ENCODE measurements at regions not wholly inside any gene's neighbourhood (a gene's known extent, or its start where the extent isn't known, plus 50 kb on each side); places are given as distances from the start of the nearest gene placed in this dataset.
"Not testable (repeated sequence)": the region's sequence is repeated elsewhere in the genome, so short reads cannot be mapped to it uniquely, and the experiment has no call there.

DNA sequence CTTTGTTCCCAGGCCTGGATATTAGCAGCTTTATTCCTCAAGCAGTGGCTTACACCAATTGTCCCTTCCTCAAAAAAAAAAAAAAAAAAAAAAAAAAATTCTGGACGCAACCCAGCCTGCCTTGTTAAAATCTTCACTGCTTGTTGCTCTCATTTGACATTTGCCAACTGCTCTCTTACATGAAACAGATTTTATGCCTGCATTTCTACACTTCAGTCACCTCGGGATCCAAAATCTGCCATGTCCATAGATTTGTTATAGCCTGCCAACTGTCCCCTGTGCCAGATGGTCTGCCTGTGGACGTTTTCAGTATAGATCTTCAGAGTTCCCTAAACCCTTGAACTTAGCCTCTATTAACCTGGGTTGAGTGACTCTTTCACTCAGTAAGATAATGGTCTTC is 651.5 kb downstream of the FSCB start:
- DNase-seq (ENCODE audit: low read depth) = no peak

DNA sequence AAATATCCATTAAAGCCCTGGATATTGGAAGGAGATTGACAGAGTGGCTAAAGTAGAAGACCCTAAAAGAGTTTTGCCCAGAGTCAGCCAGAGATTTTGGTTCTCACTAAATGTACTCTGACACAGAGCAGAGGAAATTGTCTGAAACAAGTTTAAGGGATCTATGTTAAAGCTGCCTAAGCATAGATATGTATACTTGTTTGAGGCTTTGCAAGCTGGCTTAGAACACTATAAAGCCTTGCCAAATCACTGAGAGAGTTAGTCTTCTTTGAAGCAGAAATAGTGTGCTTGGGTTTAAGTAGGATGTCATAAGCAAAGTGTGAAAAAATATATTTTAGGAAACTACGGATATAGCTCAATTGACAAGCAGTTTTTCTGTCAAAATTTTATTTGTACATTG is 653.5 kb downstream of the FSCB start:
- DNase-seq (ENCODE audit: low read depth) = no peak

DNA sequence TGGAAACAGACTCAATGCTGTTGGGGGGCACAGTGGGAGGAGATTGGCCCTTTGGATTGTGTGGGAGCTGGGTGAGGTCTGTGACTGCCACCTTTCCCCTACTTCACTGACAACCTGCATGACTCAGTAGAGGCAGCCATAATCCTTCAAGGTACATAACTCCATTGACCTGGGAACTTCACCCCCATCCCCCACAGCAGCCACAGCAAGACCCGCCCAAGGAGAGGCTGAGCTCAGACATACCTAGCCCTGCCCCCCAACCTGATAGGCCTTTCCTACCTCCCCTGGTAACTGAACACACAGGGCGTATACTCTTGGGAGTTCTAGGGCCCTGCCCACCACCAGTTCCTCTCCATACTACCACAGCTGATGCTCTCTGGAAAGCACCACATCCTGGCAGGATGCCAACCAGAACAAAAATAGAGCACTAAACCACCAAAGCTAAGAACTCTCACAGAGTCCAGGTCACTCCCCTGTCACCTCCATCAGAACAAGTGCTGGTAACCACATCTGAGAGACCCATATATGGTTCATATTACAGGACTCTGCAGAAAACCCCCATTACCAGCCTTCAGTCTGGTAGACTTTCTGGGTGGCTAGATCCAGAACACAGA is 703.9 kb downstream of the FSCB start:
- DNase-seq (ENCODE audit: low read depth) = no peak

- peak; percentile 5 for DNase-seq (ENCODE audit: low read depth)
These were observed 711.4 kb downstream of the FSCB start for GRCh38 chr14:43795600-43796228.

DNA sequence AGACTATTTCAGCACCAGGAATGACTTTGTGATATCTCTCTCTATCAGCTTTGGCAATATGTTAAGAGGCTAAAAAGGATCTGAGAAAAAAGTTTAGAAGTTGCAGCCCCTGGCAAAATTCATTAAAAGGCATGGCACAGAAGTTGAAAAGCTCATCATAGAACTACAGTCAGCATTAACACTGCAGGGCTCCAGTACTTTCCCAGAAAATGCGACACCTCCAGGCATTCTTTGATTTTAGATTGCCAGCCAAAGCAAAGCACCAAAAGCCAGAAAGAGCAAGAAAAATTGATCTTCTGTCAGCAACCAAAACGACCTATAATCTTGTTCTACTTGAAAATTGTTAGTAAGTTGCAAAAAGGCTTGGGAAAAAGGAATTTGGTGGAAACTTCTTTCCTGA is 713.5 kb downstream of the FSCB start:
- no peak for DNase-seq (ENCODE audit: low read depth)

GRCh38 chr14:43792980-43793379 is 714.1 kb downstream of the FSCB start:
- no peak for DNase-seq (ENCODE audit: low read depth)

GRCh38 chr14:43790681-43791080 is 716.4 kb downstream of the FSCB start:
- peak; percentile 40 for DNase-seq (ENCODE audit: low read depth)

- no peak for DNase-seq (ENCODE audit: low read depth)
These were observed 717.6 kb downstream of the FSCB start for GRCh38 chr14:43789458-43789857.

DNA sequence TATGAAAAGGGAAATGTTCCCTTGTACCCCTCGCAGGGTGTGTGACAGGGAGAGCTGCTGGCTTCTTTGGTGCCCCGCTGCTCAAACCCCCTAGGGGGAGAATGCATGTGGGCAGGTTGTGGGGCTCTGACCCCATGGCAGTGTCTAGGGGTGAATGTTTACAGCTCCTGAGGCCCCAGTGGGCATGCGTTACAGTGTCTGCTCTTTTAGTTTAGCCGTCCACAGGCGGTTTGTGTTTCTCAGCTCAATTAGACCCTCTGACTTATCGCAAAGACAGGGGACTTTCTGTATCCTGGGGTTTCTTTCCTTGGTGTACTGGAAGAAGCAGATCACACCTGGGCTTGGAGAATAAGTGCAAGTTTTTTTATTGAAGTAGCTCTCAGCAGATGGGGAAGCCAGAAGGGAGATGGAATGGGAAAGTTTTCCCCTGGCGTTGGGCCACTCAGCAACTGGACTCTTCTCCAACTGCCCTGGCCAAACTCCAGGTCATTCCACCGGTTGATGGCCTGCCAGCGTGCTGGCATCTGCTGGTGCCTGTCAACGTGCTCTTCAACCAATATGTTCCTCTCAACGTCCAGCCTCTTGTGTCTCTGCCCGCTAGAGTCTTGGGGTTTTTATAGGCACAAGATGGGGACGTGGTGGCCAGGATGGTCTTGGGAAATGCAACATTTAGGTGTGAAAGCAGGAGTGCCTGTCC is 720.9 kb downstream of the FSCB start:
- DNase-seq (ENCODE audit: low read depth) = no peak

- not testable (repeated sequence) for DNase-seq (ENCODE audit: low read depth)
These were observed 722.7 kb downstream of the FSCB start for GRCh38 chr14:43784432-43784831.

GRCh38 chr14:43778937-43779639 is 728.0 kb downstream of the FSCB start:
- no peak for DNase-seq (ENCODE audit: low read depth)

- no peak for DNase-seq (ENCODE audit: low read depth)
These were observed 728.5 kb downstream of the FSCB start for GRCh38 chr14:43778570-43778936.

DNA sequence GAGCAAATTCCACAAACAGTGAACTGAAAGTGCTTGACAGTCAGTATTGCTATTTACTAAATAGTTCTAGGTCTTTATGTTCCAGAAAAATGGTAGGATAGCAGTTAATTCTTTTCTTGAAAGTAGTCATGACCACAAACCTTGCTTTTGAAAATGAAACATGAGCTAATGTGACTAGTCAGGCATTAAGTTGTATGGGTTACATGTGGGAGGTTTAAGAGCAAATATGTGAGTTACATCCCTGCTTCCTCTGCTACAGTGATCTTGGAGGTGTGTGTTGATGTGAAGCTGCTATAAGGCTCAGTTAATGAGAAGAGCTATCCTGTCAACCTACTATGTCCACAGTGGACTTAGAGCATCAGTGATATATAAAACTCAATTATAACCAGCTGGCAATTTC is 741.6 kb downstream of the FSCB start:
- DNase-seq (ENCODE audit: low read depth) = no peak

DNA sequence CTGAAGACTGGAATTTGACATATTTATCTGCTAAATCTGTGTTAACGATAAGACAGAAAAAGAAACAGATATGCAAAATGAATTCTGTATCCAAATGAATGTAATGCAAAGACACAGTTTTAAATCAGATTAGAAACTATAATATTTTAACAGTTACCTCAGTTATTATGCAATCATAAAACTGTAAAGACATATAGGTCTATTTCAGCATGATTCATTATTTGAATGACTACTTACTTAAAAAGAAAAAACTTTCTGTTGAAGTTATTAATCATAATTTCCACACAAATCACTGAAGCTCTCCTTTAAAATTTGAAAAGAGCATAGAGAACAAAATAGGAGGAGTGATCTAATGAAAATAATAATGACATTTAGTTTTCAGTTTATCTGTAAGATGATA is 742.6 kb downstream of the FSCB start:
- no peak for DNase-seq (ENCODE audit: low read depth)

DNA sequence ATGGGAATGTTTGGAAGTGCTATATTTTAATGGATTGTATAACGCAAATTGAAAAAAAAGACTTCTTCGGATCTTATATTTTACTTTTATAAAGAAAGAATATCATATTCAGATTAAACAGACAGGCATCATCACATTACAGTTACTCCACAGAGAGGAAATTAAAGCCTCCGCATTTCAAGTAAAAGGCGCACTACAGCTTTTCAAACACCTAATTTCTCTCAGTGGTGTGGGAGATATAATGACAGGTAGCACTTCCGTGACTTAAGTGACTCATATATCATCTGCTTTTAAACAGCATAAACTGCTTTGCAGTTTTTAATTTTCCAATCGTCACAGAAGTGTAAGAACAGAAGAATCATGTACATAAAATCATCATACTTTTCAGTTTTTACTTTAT is 751.4 kb downstream of the FSCB start:
- no peak for DNase-seq (ENCODE audit: low read depth)

DNA sequence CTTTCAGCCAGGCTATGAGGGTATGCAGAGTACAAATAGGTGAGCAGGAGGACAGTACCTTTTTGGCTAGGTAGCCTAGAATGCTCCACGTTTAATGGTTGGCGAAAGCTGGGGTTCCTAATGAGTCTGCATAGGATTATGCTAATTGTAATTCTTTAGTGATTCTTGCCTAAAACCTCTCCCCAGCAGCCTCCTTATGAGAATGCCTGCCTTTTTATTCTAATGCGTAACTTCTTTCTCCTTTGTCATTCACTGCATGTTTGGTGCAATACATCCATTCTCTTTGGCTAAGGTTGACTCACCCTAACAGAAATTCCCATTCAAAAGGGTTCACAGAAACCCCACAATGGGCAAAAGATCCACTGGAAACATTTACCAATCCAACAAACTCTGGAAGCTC is 752.2 kb downstream of the FSCB start:
- no peak for DNase-seq (ENCODE audit: low read depth)

GRCh38 chr14:43745746-43746145 is 761.3 kb downstream of the FSCB start:
- no peak for DNase-seq (ENCODE audit: low read depth)

GRCh38 chr14:43735932-43736331 is 771.2 kb downstream of the FSCB start:
- no peak for DNase-seq (ENCODE audit: low read depth)

DNA sequence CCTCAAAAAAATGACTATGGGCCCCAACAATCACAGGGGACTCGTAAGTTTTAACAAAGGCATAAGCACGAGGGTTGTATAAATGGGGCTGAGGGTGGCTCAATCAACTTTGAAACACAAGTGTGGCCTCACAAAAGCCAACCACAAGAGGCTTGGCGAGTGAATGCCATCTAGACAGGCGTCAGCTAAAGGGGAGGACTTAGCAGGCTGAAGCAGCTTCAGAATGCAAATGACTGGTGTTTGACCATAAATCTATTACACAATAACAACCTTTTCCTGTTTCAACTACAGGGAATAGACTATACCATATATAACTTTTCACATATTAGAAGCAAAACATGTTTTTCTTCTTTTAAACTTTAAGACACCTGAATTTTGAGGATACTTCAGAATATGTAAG is 777.9 kb downstream of the FSCB start:
- peak; percentile 13 for DNase-seq (ENCODE audit: low read depth)

DNA sequence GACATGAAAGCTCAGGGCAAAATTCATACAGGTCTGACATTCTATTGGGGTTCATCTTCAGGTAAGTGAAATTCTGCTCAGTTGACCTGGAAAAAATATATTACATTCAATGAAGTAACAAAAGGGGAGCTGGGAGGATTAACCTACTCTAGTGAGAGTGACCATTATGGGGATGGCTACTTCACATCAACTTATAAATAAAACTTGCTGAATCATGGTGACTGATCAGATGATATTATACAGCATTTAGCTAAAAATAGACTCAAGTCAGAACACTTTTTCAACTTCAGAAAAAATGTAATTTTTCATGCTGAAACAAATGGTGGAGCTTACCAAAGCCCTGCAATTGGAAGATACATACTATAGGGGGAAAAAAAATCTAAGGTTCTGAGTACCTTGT is 800.2 kb downstream of the FSCB start:
- peak; percentile 24 for DNase-seq (ENCODE audit: low read depth)

- DNase-seq (ENCODE audit: low read depth) = not testable (repeated sequence)
These were observed 808.4 kb downstream of the FSCB start for GRCh38 chr14:43698561-43699284.

DNA sequence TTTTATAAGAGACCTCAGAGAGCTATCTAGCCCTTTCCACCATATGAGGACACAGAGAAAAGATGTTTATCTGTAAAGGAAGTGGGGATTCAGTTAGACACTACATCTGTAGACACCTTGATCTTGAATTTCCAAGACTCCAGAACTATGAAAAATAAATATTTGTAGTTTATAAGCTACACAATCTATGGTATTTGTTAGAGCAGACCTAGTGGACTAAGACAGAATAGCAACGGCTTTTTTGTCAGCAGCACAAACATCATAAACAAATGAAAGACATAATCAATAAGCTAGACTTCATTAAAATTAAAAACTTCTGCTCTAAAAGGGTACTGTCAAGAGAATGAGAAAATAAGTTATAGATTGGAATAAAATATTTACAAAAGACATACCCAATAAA is 810.1 kb downstream of the FSCB start:
- no peak for DNase-seq (ENCODE audit: low read depth)

Data from ELR (cell line).